Dedifferentiated amniotic fluid mesenchymal stem cell (primary cell): ENCODE measurements at regions not wholly inside any gene's neighbourhood (a gene's known extent, or its start where the extent isn't known, plus 50 kb on each side); places are given as distances from the start of the nearest gene placed in this dataset.

Experiments used
- DNase-seq: peaks from one replicate; pipeline ENCODE4 v3.0.0-alpha.2; 2016; ENCODE audit errors: extremely low spot score

GRCh38 chr11:111444040-111444439 is 65.0 kb upstream of the POU2AF1 start:
- DNase-seq, result no peak

- no peak for DNase-seq
Measured at GRCh38 chr11:111443640-111444039, 64.6 kb upstream of the POU2AF1 start.

- DNase-seq, result no peak
Measured at GRCh38 chr11:111443032-111443431, 64.0 kb upstream of the POU2AF1 start.

- DNase-seq, result peak; percentile 40
Measured at GRCh38 chr11:111441443-111441842, 62.4 kb upstream of the POU2AF1 start.

- no peak for DNase-seq
Measured at GRCh38 chr11:111440416-111441205, 61.5 kb upstream of the POU2AF1 start.

- DNase-seq, result no peak
Measured at GRCh38 chr11:111439901-111440300, 60.8 kb upstream of the POU2AF1 start.

GRCh38 chr11:111438846-111439520 is 59.9 kb upstream of the POU2AF1 start:
- DNase-seq, result no peak

GRCh38 chr11:111438168-111438567 is 59.1 kb upstream of the POU2AF1 start:
- no peak for DNase-seq

- DNase-seq, result no peak
Measured at GRCh38 chr11:111435046-111435698, 56.1 kb upstream of the POU2AF1 start.

- DNase-seq, result peak; percentile 40
Measured at GRCh38 chr11:111429066-111429506, 50.0 kb upstream of the POU2AF1 start.
